GM13977 (cell line): ENCODE measurements at regions not wholly inside any gene's neighbourhood (a gene's known extent, or its start where the extent isn't known, plus 50 kb on each side); places are given as distances from the start of the nearest gene placed in this dataset.

Experiments
- DNase-seq: peaks from one replicate; pipeline ENCODE4 v3.0.0; 2012; ENCODE audit warnings: low spot score
- CTCF ChIP-seq: IDR thresholded peaks from 2 replicates; pipeline ENCODE4 v1.5.1; 2012; ENCODE audit warnings: mild to moderate bottlenecking, control low read depth; ENCODE audit not compliant: insufficient read depth; ENCODE audit errors: extremely low read depth, missing control alignments
- in situ Hi-C: fragments of 300-500 bp; cut with MboI; formaldehyde crosslinking; loops from one replicate; pipeline ENCODE4 v1.12.0; 2022; ENCODE audit warnings: low sequenced_read_pairs, low pct_unique_long_range_greater_than_20kb, mixed read lengths, inconsistent platforms; ENCODE audit not compliant: unreplicated experiment

GRCh38 chr9:106326493-106326892 is 536.5 kb upstream of the ZNF462 start:
- TF ChIP-seq CTCF = no peak
- DNase-seq = no peak
- in situ Hi-C loops = no loop called here

- in situ Hi-C loops = no loop called here
- no peak for TF ChIP-seq CTCF
- DNase-seq = no peak
These were observed 529.5 kb upstream of the ZNF462 start for GRCh38 chr9:106333481-106333880.

- in situ Hi-C loops = no loop called here
- TF ChIP-seq CTCF = no peak
- DNase-seq = no peak
These were observed 528.9 kb upstream of the ZNF462 start for GRCh38 chr9:106334081-106334480.

GRCh38 chr9:106339882-106340281 is 523.1 kb upstream of the ZNF462 start:
- DNase-seq = no peak
- no peak for TF ChIP-seq CTCF
- in situ Hi-C loops = no loop called here

- in situ Hi-C loops = no loop called here
- DNase-seq = no peak
- no peak for TF ChIP-seq CTCF
These were observed 512.2 kb upstream of the ZNF462 start for GRCh38 chr9:106350777-106351176.

GRCh38 chr9:106356924-106357323 is 506.0 kb upstream of the ZNF462 start:
- DNase-seq = no peak
- no peak for TF ChIP-seq CTCF
- in situ Hi-C loops = no loop called here

- DNase-seq = no peak
- in situ Hi-C loops = no loop called here
- no peak for TF ChIP-seq CTCF
These were observed 504.6 kb upstream of the ZNF462 start for GRCh38 chr9:106358331-106358730.
